ENCODE measurements at regions not wholly inside any gene's neighbourhood (a gene's known extent, or its start where the extent isn't known, plus 50 kb on each side); places are given as distances from the start of the nearest gene placed in this dataset.

GRCh38 chr12:84329938-84330337, 582.7 kb downstream of the SLC6A15 start:
- no peak for TF ChIP-seq CTCF (IDR thresholded peaks at IDR 0.05)
- no peak for TF ChIP-seq EZH2phosphoT487 (IDR thresholded peaks at IDR 0.05)

Data from neural progenitor cell (in vitro differentiated cells).